Tibial nerve (tissue), 4 donors: ENCODE measurements at regions not wholly inside any gene's neighbourhood (a gene's known extent, or its start where the extent isn't known, plus 50 kb on each side); places are given as distances from the start of the nearest gene placed in this dataset.

Experiments used
- EP300 ChIP-seq, 2 donors: sonication (generic); formaldehyde crosslinking; IDR thresholded peaks; one replicate each; pipeline ENCODE4 v1.6.1; 2017; ENCODE audit warnings: antibody characterized with exemption in 2 of 2, mild to moderate bottlenecking in 1 of 2
- TF ChIP-seq, protein P1 (sequence below), 5 experiments: fragments of 200-600 bp in 3 of 5; fragments of 450-650 bp in 2 of 5; sonication (generic) in 3 of 5; IDR thresholded peaks; one replicate each; pipeline ENCODE4 v1.5.1; 2016 to 2019; ENCODE audit warnings: antibody characterized with exemption in 5 of 5, mild to moderate bottlenecking in 3 of 5, moderate library complexity in 2 of 5

DNA sequence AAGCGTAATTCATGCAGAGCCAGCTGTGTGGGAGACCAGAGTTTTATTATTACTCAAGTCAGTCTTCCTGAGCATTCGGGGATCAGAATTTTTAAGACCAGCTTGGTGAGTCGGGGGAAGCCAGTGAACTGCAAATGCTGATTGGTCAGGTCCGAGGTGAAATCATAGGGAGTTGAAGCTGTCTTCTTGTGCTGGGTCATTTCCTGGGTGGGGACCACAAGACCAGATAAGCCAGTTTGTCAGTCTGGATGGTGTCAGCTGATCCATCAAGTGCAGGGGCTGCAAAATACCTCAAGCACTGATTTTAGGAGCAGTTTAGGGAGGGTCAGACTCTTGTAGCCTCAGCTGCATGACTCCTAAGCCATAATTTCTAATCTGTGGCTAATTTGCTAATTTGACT lies 228.1 kb upstream of the ATP10A start:
- TF ChIP-seq, protein P1, sequence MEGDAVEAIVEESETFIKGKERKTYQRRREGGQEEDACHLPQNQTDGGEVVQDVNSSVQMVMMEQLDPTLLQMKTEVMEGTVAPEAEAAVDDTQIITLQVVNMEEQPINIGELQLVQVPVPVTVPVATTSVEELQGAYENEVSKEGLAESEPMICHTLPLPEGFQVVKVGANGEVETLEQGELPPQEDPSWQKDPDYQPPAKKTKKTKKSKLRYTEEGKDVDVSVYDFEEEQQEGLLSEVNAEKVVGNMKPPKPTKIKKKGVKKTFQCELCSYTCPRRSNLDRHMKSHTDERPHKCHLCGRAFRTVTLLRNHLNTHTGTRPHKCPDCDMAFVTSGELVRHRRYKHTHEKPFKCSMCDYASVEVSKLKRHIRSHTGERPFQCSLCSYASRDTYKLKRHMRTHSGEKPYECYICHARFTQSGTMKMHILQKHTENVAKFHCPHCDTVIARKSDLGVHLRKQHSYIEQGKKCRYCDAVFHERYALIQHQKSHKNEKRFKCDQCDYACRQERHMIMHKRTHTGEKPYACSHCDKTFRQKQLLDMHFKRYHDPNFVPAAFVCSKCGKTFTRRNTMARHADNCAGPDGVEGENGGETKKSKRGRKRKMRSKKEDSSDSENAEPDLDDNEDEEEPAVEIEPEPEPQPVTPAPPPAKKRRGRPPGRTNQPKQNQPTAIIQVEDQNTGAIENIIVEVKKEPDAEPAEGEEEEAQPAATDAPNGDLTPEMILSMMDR (IDR thresholded peaks at IDR 0.05), result no peak
- no peak for TF ChIP-seq EP300 (IDR thresholded peaks at IDR 0.05)
